GM18909 (cell line): ENCODE measurements at regions not wholly inside any gene's neighbourhood (a gene's known extent, or its start where the extent isn't known, plus 50 kb on each side); places are given as distances from the start of the nearest gene placed in this dataset.
"Not testable (repeated sequence)": the region's sequence is repeated elsewhere in the genome, so short reads cannot be mapped to it uniquely, and the experiment has no call there.

Source experiments
- ATAC-seq: cut with Tn5 transposase; IDR thresholded peaks from one replicate; pipeline ENCODE4 v1.9.1; 2021; ENCODE audit warnings: mild to moderate bottlenecking; ENCODE audit not compliant: unreplicated experiment, poor library complexity

- no peak for ATAC-seq
Observed at GRCh38 chr21:23613014-23613413, 1994.3 kb downstream of the MRPL39 start.

GRCh38 chr21:23612210-23612609 lies 1995.1 kb downstream of the MRPL39 start:
- no peak for ATAC-seq

GRCh38 chr21:23607782-23608431 lies 1999.4 kb downstream of the MRPL39 start:
- no peak for ATAC-seq

- no peak for ATAC-seq
Observed at GRCh38 chr21:23601549-23601948, 2005.7 kb downstream of the MRPL39 start.

GRCh38 chr21:23593582-23593981 lies 2013.7 kb downstream of the MRPL39 start:
- no peak for ATAC-seq

- ATAC-seq = no peak
Observed at GRCh38 chr21:23585419-23585818, 2021.9 kb downstream of the MRPL39 start.

- no peak for ATAC-seq
Observed at GRCh38 chr21:23579573-23579972, 2027.7 kb downstream of the MRPL39 start.

GRCh38 chr21:23578027-23578426 lies 2029.3 kb downstream of the MRPL39 start:
- ATAC-seq = no peak

- no peak for ATAC-seq
Observed at GRCh38 chr21:23574932-23575331, 2032.3 kb downstream of the MRPL39 start.

GRCh38 chr21:23548924-23549323 lies 2058.4 kb downstream of the MRPL39 start:
- not testable (repeated sequence) for ATAC-seq

- no peak for ATAC-seq
Observed at GRCh38 chr21:23543333-23543732, 2063.9 kb downstream of the MRPL39 start.

GRCh38 chr21:23542097-23542496 lies 2065.2 kb downstream of the MRPL39 start:
- no peak for ATAC-seq

- ATAC-seq = no peak
Observed at GRCh38 chr21:23541571-23541970, 2065.7 kb downstream of the MRPL39 start.

- ATAC-seq = no peak
Observed at GRCh38 chr21:23534850-23535249, 2072.4 kb downstream of the MRPL39 start.

- no peak for ATAC-seq
Observed at GRCh38 chr21:23531444-23531843, 2075.8 kb downstream of the MRPL39 start.

GRCh38 chr21:23524685-23525084 lies 2082.6 kb downstream of the MRPL39 start:
- no peak for ATAC-seq

GRCh38 chr21:23522751-23523150 lies 2084.5 kb downstream of the MRPL39 start:
- ATAC-seq = no peak

- no peak for ATAC-seq
Observed at GRCh38 chr21:23507501-23507900, 2099.8 kb downstream of the MRPL39 start.

- ATAC-seq = peak; percentile 91
Observed at GRCh38 chr21:23496729-23497128, 2110.6 kb downstream of the MRPL39 start.

GRCh38 chr21:23488245-23488644 lies 2119.0 kb downstream of the MRPL39 start:
- no peak for ATAC-seq

GRCh38 chr21:23480591-23481270 lies 2126.6 kb downstream of the MRPL39 start:
- no peak for ATAC-seq

GRCh38 chr21:23478381-23478780 lies 2128.9 kb downstream of the MRPL39 start:
- no peak for ATAC-seq
